ENCODE measurements at regions not wholly inside any gene's neighbourhood (a gene's known extent, or its start where the extent isn't known, plus 50 kb on each side); places are given as distances from the start of the nearest gene placed in this dataset.

- DNase-seq (ENCODE audit: extremely low read depth in 1 of 11, low read depth in 9 of 11, low spot score in 4 of 11), result no peak
Measured at GRCh38 chr3:137947117-137947516, 62.8 kb upstream of the CLDN18 start.

- no peak for DNase-seq (ENCODE audit: extremely low read depth in 1 of 11, low read depth in 9 of 11, low spot score in 4 of 11)
Measured at GRCh38 chr3:137948400-137949072, 61.4 kb upstream of the CLDN18 start.

- DNase-seq (ENCODE audit: extremely low read depth in 1 of 11, low read depth in 9 of 11, low spot score in 4 of 11), result no peak
Measured at GRCh38 chr3:137958636-137959035, 51.3 kb upstream of the CLDN18 start.
